ENCODE measurements at regions not wholly inside any gene's neighbourhood (a gene's known extent, or its start where the extent isn't known, plus 50 kb on each side); places are given as distances from the start of the nearest gene placed in this dataset.

- H3K27me3 ChIP-seq (replicated peaks in 1 of 2; ENCODE audit: control insufficient read depth in 2 of 2, extremely low read depth in 1 of 2, insufficient read depth in 2 of 2, low read length in 1 of 2): peaks cover 0 to 14% of the 10 kb centered on the region in 2 experiments
- DNase-seq: no peak
Measured at GRCh38 chr2:105541189-105542050, 142.6 kb upstream of the FHL2 start.

GRCh38 chr2:105540642-105541041 is 141.8 kb upstream of the FHL2 start:
- WGBS (ENCODE audit: insufficient coverage): no CpG with 5 or more reads among the region's 2 CpGs
- ATAC-seq (replicated peaks in 1 of 4): no peak
- peaks cover 2 to 14% of the 10 kb centered on the region in 2 donors for H3K27me3 Mint-ChIP-seq
- peak overlapping the region in 1 of 2 donors; percentile 13 for H3K27ac Mint-ChIP-seq
- Histone ChIP-seq H3K4me1 (ENCODE audit: control insufficient read depth in 1 of 2, extremely low read depth in 1 of 2, insufficient read depth in 2 of 2, low read length in 2 of 2) (peaks cover 5% of the 10 kb centered on the region in 2 experiments), H3K27me3 (replicated peaks in 1 of 2; ENCODE audit: control insufficient read depth in 2 of 2, extremely low read depth in 1 of 2, insufficient read depth in 2 of 2, low read length in 1 of 2) (peaks cover 0 to 13% of the 10 kb centered on the region in 2 experiments), H3K27ac (ENCODE audit: low read length) (no peak overlapping the region), H3K4me3 (ENCODE audit: control insufficient read depth in 1 of 2, extremely low read depth in 1 of 2, low read length in 1 of 2) (no peak overlapping the region), H3K36me3 (ENCODE audit: control insufficient read depth in 2 of 2, extremely low read depth in 1 of 2, insufficient read depth in 1 of 2, low read length in 1 of 2) (no peaks in the 10 kb centered on the region), H3K9me3 (no peaks in the 10 kb centered on the region)
- no peak overlapping the region for H3K4me3 Mint-ChIP-seq
- no peaks in the 10 kb centered on the region for H3K36me3 Mint-ChIP-seq
- POLR2A ChIA-PET: no interaction called here
- H3K9me3 Mint-ChIP-seq: no peaks in the 10 kb centered on the region
- CTCF ChIA-PET: interaction anchor here in 1 of 2 donors (0.7 kb wide), 1 partner anchor 109 kb away, joined by 3 read pairs; no protein-coding TSS in a partner anchor
- no peak for DNase-seq
- H3K4me1 Mint-ChIP-seq: peaks cover 3 to 9% (median 8%) of the 10 kb centered on the region in 3 donors

More at GRCh38 chr2:105541189-105542050, 142.6 kb upstream of the FHL2 start:
- Mint-ChIP-seq H3K27ac (no peak overlapping the region), H3K4me3 (no peak overlapping the region), H3K9me3 (no peaks in the 10 kb centered on the region), H3K27me3 (peaks cover 0 to 12% of the 10 kb centered on the region in 2 donors), H3K4me1 (peaks cover 11 to 16% (median 16%) of the 10 kb centered on the region in 3 donors), H3K36me3 (no peaks in the 10 kb centered on the region)
- no peak for ATAC-seq (replicated peaks in 1 of 4)
- CTCF ChIA-PET: interaction anchor here in 1 of 2 donors (0.7 kb wide), 1 partner anchor 108 kb away, joined by 3 read pairs; no protein-coding TSS in a partner anchor
- POLR2A ChIA-PET: no interaction called here
- Histone ChIP-seq H3K4me1 (ENCODE audit: control insufficient read depth in 1 of 2, extremely low read depth in 1 of 2, insufficient read depth in 2 of 2, low read length in 2 of 2) (peaks cover 10 to 13% of the 10 kb centered on the region in 2 experiments), H3K4me3 (ENCODE audit: control insufficient read depth in 1 of 2, extremely low read depth in 1 of 2, low read length in 1 of 2) (no peak overlapping the region), H3K27ac (ENCODE audit: low read length) (no peak overlapping the region), H3K36me3 (ENCODE audit: control insufficient read depth in 2 of 2, extremely low read depth in 1 of 2, insufficient read depth in 1 of 2, low read length in 1 of 2) (no peaks in the 10 kb centered on the region), H3K9me3 (no peaks in the 10 kb centered on the region)
- 79% methylated on average over 9 of the region's 13 CpGs for WGBS (ENCODE audit: insufficient coverage)

GRCh38 chr2:105539331-105539730 is 140.5 kb upstream of the FHL2 start:
- ChIA-PET CTCF (no interaction called here), POLR2A (no interaction called here)
- H3K36me3 ChIP-seq (ENCODE audit: control insufficient read depth in 2 of 2, extremely low read depth in 1 of 2, insufficient read depth in 1 of 2, low read length in 1 of 2): no peaks in the 10 kb centered on the region
- no peak overlapping the region for H3K27ac ChIP-seq (ENCODE audit: low read length)
- H3K4me1 ChIP-seq (ENCODE audit: control insufficient read depth in 1 of 2, extremely low read depth in 1 of 2, insufficient read depth in 2 of 2, low read length in 2 of 2): no peaks in the 10 kb centered on the region
- H3K4me1 Mint-ChIP-seq: peaks cover 0 to 7% (median 6%) of the 10 kb centered on the region in 3 donors
- H3K4me3 ChIP-seq (ENCODE audit: control insufficient read depth in 1 of 2, extremely low read depth in 1 of 2, low read length in 1 of 2): no peak overlapping the region
- no peaks in the 10 kb centered on the region for H3K9me3 Mint-ChIP-seq
- H3K27ac Mint-ChIP-seq: no peak overlapping the region
- no peaks in the 10 kb centered on the region for H3K9me3 ChIP-seq
- H3K27me3 Mint-ChIP-seq: peaks cover 5 to 16% of the 10 kb centered on the region in 2 donors
- no peaks in the 10 kb centered on the region for H3K36me3 Mint-ChIP-seq
- no peak overlapping the region for H3K4me3 Mint-ChIP-seq
- DNase-seq: no peak
- 64% methylated on average over 3 of the region's 6 CpGs for WGBS (ENCODE audit: insufficient coverage)
- ATAC-seq (replicated peaks in 1 of 4): no peak
- H3K27me3 ChIP-seq (replicated peaks in 1 of 2; ENCODE audit: control insufficient read depth in 2 of 2, extremely low read depth in 1 of 2, insufficient read depth in 2 of 2, low read length in 1 of 2): peaks cover 0 to 15% of the 10 kb centered on the region in 2 experiments

- ChIA-PET CTCF (no interaction called here), POLR2A (no interaction called here)
- DNase-seq (no peak), ATAC-seq (replicated peaks in 1 of 4) (no peak)
- Mint-ChIP-seq H3K27ac (no peak overlapping the region), H3K27me3 (peaks cover 5 to 16% of the 10 kb centered on the region in 2 donors), H3K4me3 (no peak overlapping the region), H3K9me3 (no peaks in the 10 kb centered on the region), H3K4me1 (peaks cover 0 to 7% (median 6%) of the 10 kb centered on the region in 3 donors), H3K36me3 (no peaks in the 10 kb centered on the region)
- no peak overlapping the region for H3K4me3 ChIP-seq (ENCODE audit: control insufficient read depth in 1 of 2, extremely low read depth in 1 of 2, low read length in 1 of 2)
- no peaks in the 10 kb centered on the region for H3K4me1 ChIP-seq (ENCODE audit: control insufficient read depth in 1 of 2, extremely low read depth in 1 of 2, insufficient read depth in 2 of 2, low read length in 2 of 2)
- WGBS (ENCODE audit: insufficient coverage): 87% methylated on average over 4 of the region's 5 CpGs
- no peak overlapping the region for H3K27ac ChIP-seq (ENCODE audit: low read length)
- no peaks in the 10 kb centered on the region for H3K36me3 ChIP-seq (ENCODE audit: control insufficient read depth in 2 of 2, extremely low read depth in 1 of 2, insufficient read depth in 1 of 2, low read length in 1 of 2)
- H3K9me3 ChIP-seq: no peaks in the 10 kb centered on the region
- H3K27me3 ChIP-seq (replicated peaks in 1 of 2; ENCODE audit: control insufficient read depth in 2 of 2, extremely low read depth in 1 of 2, insufficient read depth in 2 of 2, low read length in 1 of 2): peaks cover 0 to 15% of the 10 kb centered on the region in 2 experiments
Measured at GRCh38 chr2:105538840-105539239, 140.0 kb upstream of the FHL2 start.

GRCh38 chr2:105537920-105538319 is 139.1 kb upstream of the FHL2 start:
- H3K9me3 ChIP-seq: no peaks in the 10 kb centered on the region
- H3K4me3 Mint-ChIP-seq: no peak overlapping the region
- POLR2A ChIA-PET: interaction anchor here in 1 of 2 donors (0.7 kb wide), 1 partner anchor 694 kb away, joined by 5 read pairs; no protein-coding TSS in a partner anchor
- no peak overlapping the region for H3K27ac Mint-ChIP-seq
- H3K27ac ChIP-seq (ENCODE audit: low read length): no peak overlapping the region
- no peak overlapping the region for H3K4me3 ChIP-seq (ENCODE audit: control insufficient read depth in 1 of 2, extremely low read depth in 1 of 2, low read length in 1 of 2)
- DNase-seq: no peak
- no peaks in the 10 kb centered on the region for H3K9me3 Mint-ChIP-seq
- WGBS (ENCODE audit: insufficient coverage): 80% methylated on average over 1 of the region's 4 CpGs
- peaks cover 0 to 15% of the 10 kb centered on the region in 2 experiments for H3K27me3 ChIP-seq (replicated peaks in 1 of 2; ENCODE audit: control insufficient read depth in 2 of 2, extremely low read depth in 1 of 2, insufficient read depth in 2 of 2, low read length in 1 of 2)
- H3K4me1 Mint-ChIP-seq: peaks cover 0 to 7% (median 6%) of the 10 kb centered on the region in 3 donors
- no peaks in the 10 kb centered on the region for H3K4me1 ChIP-seq (ENCODE audit: control insufficient read depth in 1 of 2, extremely low read depth in 1 of 2, insufficient read depth in 2 of 2, low read length in 2 of 2)
- CTCF ChIA-PET: no interaction called here
- ATAC-seq (replicated peaks in 1 of 4): no peak
- H3K36me3 ChIP-seq (ENCODE audit: control insufficient read depth in 2 of 2, extremely low read depth in 1 of 2, insufficient read depth in 1 of 2, low read length in 1 of 2): no peaks in the 10 kb centered on the region
- no peaks in the 10 kb centered on the region for H3K36me3 Mint-ChIP-seq
- peaks cover 5 to 16% of the 10 kb centered on the region in 2 donors for H3K27me3 Mint-ChIP-seq

- Mint-ChIP-seq H3K9me3 (no peaks in the 10 kb centered on the region), H3K36me3 (no peaks in the 10 kb centered on the region), H3K4me3 (no peak overlapping the region), H3K4me1 (peaks cover 0 to 7% (median 6%) of the 10 kb centered on the region in 3 donors), H3K27ac (no peak overlapping the region), H3K27me3 (peaks cover 5 to 16% of the 10 kb centered on the region in 2 donors)
- H3K4me1 ChIP-seq (ENCODE audit: control insufficient read depth in 1 of 2, extremely low read depth in 1 of 2, insufficient read depth in 2 of 2, low read length in 2 of 2): no peaks in the 10 kb centered on the region
- no peaks in the 10 kb centered on the region for H3K36me3 ChIP-seq (ENCODE audit: control insufficient read depth in 2 of 2, extremely low read depth in 1 of 2, insufficient read depth in 1 of 2, low read length in 1 of 2)
- CTCF ChIA-PET: interaction anchor here in 1 of 2 donors (0.5 kb wide), 1 partner anchor 1000 kb away, joined by 3 read pairs; no protein-coding TSS in a partner anchor
- H3K27me3 ChIP-seq (replicated peaks in 1 of 2; ENCODE audit: control insufficient read depth in 2 of 2, extremely low read depth in 1 of 2, insufficient read depth in 2 of 2, low read length in 1 of 2): peaks cover 0 to 15% of the 10 kb centered on the region in 2 experiments
- POLR2A ChIA-PET: no interaction called here
- H3K9me3 ChIP-seq: no peaks in the 10 kb centered on the region
- H3K4me3 ChIP-seq (ENCODE audit: control insufficient read depth in 1 of 2, extremely low read depth in 1 of 2, low read length in 1 of 2): no peak overlapping the region
- no peak for ATAC-seq (replicated peaks in 1 of 4)
- 82% methylated on average over 4 of the region's 7 CpGs for WGBS (ENCODE audit: insufficient coverage)
- no peak overlapping the region for H3K27ac ChIP-seq (ENCODE audit: low read length)
- DNase-seq: no peak
Measured at GRCh38 chr2:105537466-105537865, 138.6 kb upstream of the FHL2 start.
